Ishikawa (cell line): ENCODE measurements at regions not wholly inside any gene's neighbourhood (a gene's known extent, or its start where the extent isn't known, plus 50 kb on each side); places are given as distances from the start of the nearest gene placed in this dataset.

Source experiments
- CEBPB ChIP-seq: IDR thresholded peaks from 2 replicates; pipeline ENCODE4 v1.6.1; 2012
- CREB1 ChIP-seq: IDR thresholded peaks from 2 replicates; pipeline ENCODE4 v1.6.1; 2012; ENCODE audit warnings: low read depth
- EGR1 ChIP-seq: IDR thresholded peaks from 2 replicates; pipeline ENCODE4 v1.6.1; 2012
- EP300 ChIP-seq: IDR thresholded peaks from 2 replicates; pipeline ENCODE4 v1.6.1; 2012; ENCODE audit warnings: borderline replicate concordance
- FOXM1 ChIP-seq: IDR thresholded peaks from 2 replicates; pipeline ENCODE4 v1.6.1; 2012; ENCODE audit warnings: low read depth, borderline replicate concordance
- NFIC ChIP-seq: IDR thresholded peaks from 2 replicates; pipeline ENCODE4 v1.6.1; 2012
- RAD21 ChIP-seq: IDR thresholded peaks from 2 replicates; pipeline ENCODE4 v1.6.1; 2012; ENCODE audit warnings: low read depth
- TAF1 ChIP-seq: IDR thresholded peaks from 2 replicates; pipeline ENCODE4 v1.6.1; 2012; ENCODE audit warnings: low read depth, mild to moderate bottlenecking
- TCF12 ChIP-seq: IDR thresholded peaks from 2 replicates; pipeline ENCODE4 v1.6.1; 2012; ENCODE audit warnings: low read depth
- TEAD4 ChIP-seq: IDR thresholded peaks from 2 replicates; pipeline ENCODE4 v1.6.1; 2012
- USF1 ChIP-seq: IDR thresholded peaks from 2 replicates; pipeline ENCODE4 v1.6.1; 2012
- YY1 ChIP-seq: IDR thresholded peaks from 2 replicates; pipeline ENCODE4 v1.6.1; 2012; ENCODE audit warnings: low read depth
- ZBTB7A ChIP-seq: IDR thresholded peaks from 2 replicates; pipeline ENCODE4 v1.6.1; 2012; ENCODE audit warnings: low read depth
- TF ChIP-seq, protein P1 (sequence below): IDR thresholded peaks from 2 replicates; pipeline ENCODE4 v1.6.1; 2012; ENCODE audit warnings: low read depth, mild to moderate bottlenecking
- TF ChIP-seq, protein P2 (sequence below): IDR thresholded peaks from 2 replicates; pipeline ENCODE4 v1.6.1; 2012

DNA sequence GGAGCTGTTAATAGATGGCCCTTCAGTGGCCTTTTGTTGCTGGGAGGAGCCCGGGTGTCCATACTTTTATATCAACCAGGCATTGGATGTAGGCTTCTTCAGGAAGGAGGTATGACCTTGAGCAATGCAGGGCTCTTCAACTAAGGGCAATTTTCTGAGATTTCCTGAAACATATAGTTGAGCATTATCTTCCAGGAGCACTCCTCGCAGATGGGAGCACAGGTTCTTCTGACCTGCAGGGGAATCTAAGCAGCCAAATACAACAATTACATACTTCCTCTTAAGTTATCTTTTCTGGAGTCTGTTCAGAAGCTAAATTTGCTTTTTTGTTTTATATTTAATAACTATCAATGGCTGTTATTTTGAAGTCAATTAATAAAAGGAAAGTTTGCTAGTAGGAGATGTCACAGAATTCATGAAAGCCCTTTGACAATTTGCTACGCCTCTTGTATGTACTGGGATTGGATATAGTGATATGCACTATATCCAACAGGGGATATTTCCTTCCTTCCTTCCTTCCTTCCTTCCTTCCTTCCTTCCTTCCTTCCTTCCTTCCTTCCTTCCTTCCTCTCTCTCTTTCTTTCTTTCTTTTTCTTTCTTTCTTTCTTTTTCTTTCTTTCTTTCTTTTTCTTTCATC lies 422.6 kb upstream of the NEGR1 start:
- TF ChIP-seq, protein P1, sequence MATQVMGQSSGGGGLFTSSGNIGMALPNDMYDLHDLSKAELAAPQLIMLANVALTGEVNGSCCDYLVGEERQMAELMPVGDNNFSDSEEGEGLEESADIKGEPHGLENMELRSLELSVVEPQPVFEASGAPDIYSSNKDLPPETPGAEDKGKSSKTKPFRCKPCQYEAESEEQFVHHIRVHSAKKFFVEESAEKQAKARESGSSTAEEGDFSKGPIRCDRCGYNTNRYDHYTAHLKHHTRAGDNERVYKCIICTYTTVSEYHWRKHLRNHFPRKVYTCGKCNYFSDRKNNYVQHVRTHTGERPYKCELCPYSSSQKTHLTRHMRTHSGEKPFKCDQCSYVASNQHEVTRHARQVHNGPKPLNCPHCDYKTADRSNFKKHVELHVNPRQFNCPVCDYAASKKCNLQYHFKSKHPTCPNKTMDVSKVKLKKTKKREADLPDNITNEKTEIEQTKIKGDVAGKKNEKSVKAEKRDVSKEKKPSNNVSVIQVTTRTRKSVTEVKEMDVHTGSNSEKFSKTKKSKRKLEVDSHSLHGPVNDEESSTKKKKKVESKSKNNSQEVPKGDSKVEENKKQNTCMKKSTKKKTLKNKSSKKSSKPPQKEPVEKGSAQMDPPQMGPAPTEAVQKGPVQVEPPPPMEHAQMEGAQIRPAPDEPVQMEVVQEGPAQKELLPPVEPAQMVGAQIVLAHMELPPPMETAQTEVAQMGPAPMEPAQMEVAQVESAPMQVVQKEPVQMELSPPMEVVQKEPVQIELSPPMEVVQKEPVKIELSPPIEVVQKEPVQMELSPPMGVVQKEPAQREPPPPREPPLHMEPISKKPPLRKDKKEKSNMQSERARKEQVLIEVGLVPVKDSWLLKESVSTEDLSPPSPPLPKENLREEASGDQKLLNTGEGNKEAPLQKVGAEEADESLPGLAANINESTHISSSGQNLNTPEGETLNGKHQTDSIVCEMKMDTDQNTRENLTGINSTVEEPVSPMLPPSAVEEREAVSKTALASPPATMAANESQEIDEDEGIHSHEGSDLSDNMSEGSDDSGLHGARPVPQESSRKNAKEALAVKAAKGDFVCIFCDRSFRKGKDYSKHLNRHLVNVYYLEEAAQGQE = no peak
- TF ChIP-seq, protein P2, sequence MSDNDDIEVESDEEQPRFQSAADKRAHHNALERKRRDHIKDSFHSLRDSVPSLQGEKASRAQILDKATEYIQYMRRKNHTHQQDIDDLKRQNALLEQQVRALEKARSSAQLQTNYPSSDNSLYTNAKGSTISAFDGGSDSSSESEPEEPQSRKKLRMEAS = no peak
- TF ChIP-seq EGR1 (no peak), USF1 (no peak), TEAD4 (no peak), NFIC (no peak), RAD21 (no peak), TAF1 (no peak)

- no peak for TF ChIP-seq TEAD4
- TF ChIP-seq, protein P1 = no peak
- TF ChIP-seq TAF1 = no peak
- TF ChIP-seq NFIC = no peak
- TF ChIP-seq RAD21 = no peak
- TF ChIP-seq YY1 = no peak
- no peak for TF ChIP-seq EP300
- TF ChIP-seq EGR1 = no peak
- no peak for TF ChIP-seq FOXM1
- TF ChIP-seq CEBPB = no peak
- TF ChIP-seq CREB1 = no peak
- no peak for TF ChIP-seq TCF12
- TF ChIP-seq, protein P2 = no peak
- no peak for TF ChIP-seq USF1
- TF ChIP-seq ZBTB7A = no peak
These were observed 415.1 kb upstream of the NEGR1 start for GRCh38 chr1:72697410-72697809.

DNA sequence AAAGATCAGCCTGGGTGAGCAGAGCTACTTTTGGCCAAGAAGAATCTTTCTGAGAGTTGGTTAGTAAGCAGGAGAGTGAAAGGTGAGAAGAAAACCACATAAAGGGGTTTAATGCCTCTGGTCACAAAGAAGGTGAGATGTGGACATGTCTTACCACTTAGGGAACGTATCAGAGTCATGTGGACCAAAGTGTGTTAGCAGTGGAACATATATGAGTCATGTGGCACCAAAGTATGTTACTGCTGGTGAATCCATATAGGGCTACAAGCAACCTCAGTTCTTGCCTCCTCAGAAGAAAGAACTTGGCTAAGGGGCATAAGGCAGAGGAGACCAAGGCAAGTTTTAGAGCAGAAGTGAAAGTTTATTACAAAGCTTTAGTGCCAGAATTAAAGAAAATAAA lies 411.6 kb upstream of the NEGR1 start:
- TF ChIP-seq, protein P2 = no peak
- no peak for TF ChIP-seq CEBPB
- no peak for TF ChIP-seq USF1
- TF ChIP-seq NFIC = no peak
- no peak for TF ChIP-seq CREB1
- no peak for TF ChIP-seq EP300
- TF ChIP-seq YY1 = no peak

- TF ChIP-seq, protein P2 = no peak
- TF ChIP-seq TAF1 (no peak), EP300 (no peak), EGR1 (no peak), ZBTB7A (no peak), TEAD4 (no peak), CEBPB (no peak), YY1 (no peak), USF1 (no peak), CREB1 (no peak), FOXM1 (no peak), RAD21 (no peak)
- TF ChIP-seq, protein P1 = no peak
These were observed 411.0 kb upstream of the NEGR1 start for GRCh38 chr1:72693376-72693775.
